HepG2 (cell line): ENCODE measurements at regions not wholly inside any gene's neighbourhood (a gene's known extent, or its start where the extent isn't known, plus 50 kb on each side); places are given as distances from the start of the nearest gene placed in this dataset.
A peak's percentile ranks its signal among the peaks of the same experiment; 100 is the strongest.

Source experiments
- ARHGAP35 ChIP-seq: sonication (generic); formaldehyde crosslinking; IDR thresholded peaks from 2 replicates; pipeline ENCODE4 v1.9.0; 2022; ENCODE audit warnings: mild to moderate bottlenecking, inconsistent platforms, moderate library complexity, missing genetic modification reagents, borderline replicate concordance
- DZIP1 ChIP-seq: sonication (generic); formaldehyde crosslinking; IDR thresholded peaks from 2 replicates; pipeline ENCODE4 v1.5.0; 2020; ENCODE audit warnings: mild to moderate bottlenecking, missing genetic modification reagents
- ESRRA ChIP-seq: sonication (generic); formaldehyde crosslinking; IDR thresholded peaks from 2 replicates; pipeline ENCODE4 v1.5.1; 2020; ENCODE audit warnings: mild to moderate bottlenecking, low read depth, missing genetic modification reagents
- FIP1L1 ChIP-seq: fragments of 200-400 bp; formaldehyde crosslinking; IDR thresholded peaks from 2 replicates; pipeline ENCODE4 v1.6.1; 2018; ENCODE audit warnings: low read depth, mild to moderate bottlenecking, low read length, moderate library complexity, borderline replicate concordance; ENCODE audit not compliant: insufficient read depth
- FOXP1 ChIP-seq, 2 experiments: fragments of 450-650 bp in 1 of 2; IDR thresholded peaks; 2 replicates each; pipeline ENCODE4 v1.6.1; 2017 to 2018; ENCODE audit warnings: antibody characterized with exemption in 1 of 2
- HNF1A ChIP-seq, 2 experiments: sonication (generic) in 1 of 2; formaldehyde crosslinking in 1 of 2; IDR thresholded peaks; 2 replicates each; pipeline versions ENCODE4 v1.4.0 to v1.6.1; 2016 to 2020; ENCODE audit warnings: borderline replicate concordance in 1 of 2, low read depth in 1 of 2, mild to moderate bottlenecking in 1 of 2, missing genetic modification reagents in 1 of 2
- LRRFIP1 ChIP-seq: sonication (generic); formaldehyde crosslinking; conservative IDR thresholded peaks from 2 replicates; pipeline ENCODE4 v1.4.0; 2020; ENCODE audit warnings: missing genetic modification reagents
- MEIS2 ChIP-seq: sonication (generic); formaldehyde crosslinking; IDR thresholded peaks from 2 replicates; pipeline ENCODE4 v1.9.0; 2021; ENCODE audit warnings: mild to moderate bottlenecking, missing genetic modification reagents
- MYPOP ChIP-seq: sonication (generic); formaldehyde crosslinking; IDR thresholded peaks from 2 replicates; pipeline ENCODE4 v1.8.1; 2023; ENCODE audit warnings: mild to moderate bottlenecking, moderate library complexity, missing genetic modification reagents
- NFIC ChIP-seq: IDR thresholded peaks from 2 replicates; pipeline ENCODE4 v1.6.1; 2012; ENCODE audit warnings: mild to moderate bottlenecking, low read length, inconsistent platforms
- PBX3 ChIP-seq: sonication (generic); formaldehyde crosslinking; IDR thresholded peaks from 2 replicates; pipeline ENCODE4 v1.8.1; 2023; ENCODE audit warnings: missing genetic modification reagents, inconsistent platforms, borderline replicate concordance
- RNF2 ChIP-seq: fragments of 450-650 bp; conservative IDR thresholded peaks from 2 replicates; pipeline ENCODE4 v1.6.1; 2016; ENCODE audit warnings: low read depth
- SP1 ChIP-seq, 2 experiments: fragments of 450-650 bp in 1 of 2; sonication (generic) in 1 of 2; formaldehyde crosslinking in 1 of 2; IDR thresholded peaks; 2 replicates each; pipeline versions ENCODE4 v1.4.0 to v1.6.1; 2016 to 2020; ENCODE audit warnings: missing genetic modification reagents in 1 of 2
- TSC22D2 ChIP-seq: sonication (generic); formaldehyde crosslinking; IDR thresholded peaks from 2 replicates; pipeline ENCODE4 v1.5.1; 2020; ENCODE audit warnings: missing genetic modification reagents, mild to moderate bottlenecking, borderline replicate concordance

- TF ChIP-seq HNF1A (IDR thresholded peaks at IDR 0.05; ENCODE audit: low read depth) (peak; percentile 55; the same call in 1 of the 2 replicates), HNF1A (CRISPR knock-in tag; IDR thresholded peaks at IDR 0.05; ENCODE audit: borderline replicate concordance) (peak; percentile 89), NFIC (no peak), PBX3 (CRISPR knock-in tag) (no peak), LRRFIP1 (CRISPR knock-in tag) (no peak), ARHGAP35 (CRISPR knock-in tag) (peak; percentile 84; the same call in 1 of the 2 replicates), FIP1L1 (no peak), SP1 (IDR thresholded peaks at IDR 0.05) (no peak), SP1 (CRISPR knock-in tag; IDR thresholded peaks at IDR 0.05) (peak; percentile 24; the same call in 1 of the 2 replicates), MEIS2 (peak; percentile 87), RNF2 (peak; percentile 74; the same call in 1 of the 2 replicates), MYPOP (CRISPR knock-in tag) (peak; percentile 76; the same call in 1 of the 2 replicates), TSC22D2 (CRISPR knock-in tag) (peak; percentile 79; the same call in 1 of the 2 replicates), FOXP1 (IDR thresholded peaks at IDR 0.05) (peak; percentile 32; the same call in 1 of the 2 replicates), FOXP1 (CRISPR knock-in tag; IDR thresholded peaks at IDR 0.05) (peak; percentile 96), ESRRA (CRISPR knock-in tag) (no peak; the same call in none of the 2 replicates), DZIP1 (0 out of 2 replicates have a peak, but pooled peaks have one; percentile 12)
Measured at GRCh38 chr17:83174362-83175118, 95.1 kb downstream of the METRNL start (continued).
